CD4-positive, alpha-beta T cell (primary cell): ENCODE measurements at regions not wholly inside any gene's neighbourhood (a gene's known extent, or its start where the extent isn't known, plus 50 kb on each side); places are given as distances from the start of the nearest gene placed in this dataset.

Experiments used
- ATAC-seq: fragments of 200-7000 bp; cut with Tn5 transposase; one replicate; pipeline ENCODE4 v1.10.0; 2022; ENCODE audit warnings: mild to moderate bottlenecking; ENCODE audit not compliant: poor library complexity
- CTCF ChIA-PET: fragments of 350-600 bp; sonication (Branson Sonifier 250); formaldehyde crosslinking; loops from one replicate; lab custom pipeline; 2021; ENCODE audit warnings: antibody characterized with exemption, inconsistent platforms; lab: Charles Lee
- POLR2A ChIA-PET: fragments of 350-600 bp; sonication (Branson Sonifier 250); formaldehyde crosslinking; loops from one replicate; lab custom pipeline; 2021; ENCODE audit warnings: antibody characterized with exemption, inconsistent platforms; lab: Charles Lee
- DNase-seq, 14 experiments: peaks; one replicate each; pipeline ENCODE4 v3.0.0-alpha.2; 2013 to 2020; ENCODE audit warnings: mixed read lengths in 2 of 14
- H3K27ac ChIP-seq, 2 donors: one replicate each; pipeline versions ENCODE4 v1.5.1 to v1.7.0; 2013; ENCODE audit warnings: low read length in 2 of 2, low read depth in 1 of 2, mild to moderate bottlenecking in 1 of 2
- H3K27me3 ChIP-seq, 2 experiments: 1 replicate in 1 of 2; 2 replicates in 1 of 2; pipeline versions ENCODE4 v1.6.1 to v1.7.0; 2013; ENCODE audit warnings: low read length in 2 of 2, control low read depth in 1 of 2, mild to moderate bottlenecking in 1 of 2, moderate library complexity in 1 of 2; ENCODE audit not compliant: insufficient read depth in 2 of 2, control insufficient read depth in 1 of 2
- H3K36me3 ChIP-seq: one replicate; pipeline ENCODE4 v1.6.1; 2013; ENCODE audit warnings: low read length, control low read depth; ENCODE audit not compliant: insufficient read depth
- H3K4me1 ChIP-seq: one replicate; pipeline ENCODE4 v1.6.1; 2013; ENCODE audit warnings: low read length, control low read depth; ENCODE audit not compliant: insufficient read depth
- H3K4me3 ChIP-seq: one replicate; pipeline ENCODE4 v1.5.1; 2013; ENCODE audit warnings: mild to moderate bottlenecking, low read length, moderate library complexity
- H3K9me3 ChIP-seq, 2 experiments: 1 replicate in 1 of 2; 2 replicates in 1 of 2; pipeline versions ENCODE4 v1.6.1 to v1.7.0; 2013; ENCODE audit warnings: low read length in 2 of 2, mild to moderate bottlenecking in 2 of 2, control low read depth in 1 of 2, moderate library complexity in 1 of 2; ENCODE audit not compliant: control insufficient read depth in 1 of 2, insufficient read depth in 1 of 2
- H3K27ac Mint-ChIP-seq: one replicate; pipeline ENCODE4 v1.8.0; 2020; ENCODE audit warnings: mixed read lengths
- H3K27me3 Mint-ChIP-seq: one replicate; pipeline ENCODE4 v1.8.0; 2021; ENCODE audit warnings: mixed read lengths
- H3K36me3 Mint-ChIP-seq: one replicate; pipeline ENCODE4 v1.8.0; 2021; ENCODE audit warnings: low read depth, mixed read lengths
- H3K4me1 Mint-ChIP-seq: one replicate; pipeline ENCODE4 v1.8.0; 2021; ENCODE audit warnings: low read depth, mixed read lengths
- H3K4me3 Mint-ChIP-seq: one replicate; pipeline ENCODE4 v1.8.0; 2020; ENCODE audit warnings: mild to moderate bottlenecking, mixed read lengths
- H3K9me3 Mint-ChIP-seq: one replicate; pipeline ENCODE4 v1.8.0; 2020; ENCODE audit warnings: mixed read lengths
- CTCF ChIP-seq: fragments of 200-600 bp; IDR thresholded peaks from one replicate; pipeline ENCODE4 v1.8.0; 2022; ENCODE audit warnings: antibody characterized with exemption, mild to moderate bottlenecking
- intact Hi-C, 2 experiments: fragments of 100-400 bp; cut with DNase I in 1 of 2; cut with micrococcal nuclease in 1 of 2; formaldehyde crosslinking; loops; one replicate each; pipeline versions ENCODE4 v1.15.1 to v1.9.0; 2023 to 2025; cut with DNase I, micrococcal nuclease

- Mint-ChIP-seq H3K27me3 (no peaks in the 10 kb centered on the region), H3K9me3 (peaks cover 2% of the 10 kb centered on the region), H3K27ac (no peak overlapping the region), H3K36me3 (no peaks in the 10 kb centered on the region), H3K4me3 (no peak overlapping the region), H3K4me1 (no peaks in the 10 kb centered on the region)
- ChIA-PET POLR2A (no interaction called here), CTCF (no interaction called here)
- Histone ChIP-seq H3K27me3 (no peaks in the 10 kb centered on the region), H3K27ac (no peak overlapping the region), H3K9me3 (no peaks in the 10 kb centered on the region), H3K4me3 (no peak overlapping the region), H3K36me3 (no peaks in the 10 kb centered on the region), H3K4me1 (no peaks in the 10 kb centered on the region)
- TF ChIP-seq CTCF, result no peak
- intact Hi-C loops, result no loop called here
- DNase-seq, result no peak
- no peak for ATAC-seq
These were observed 346.6 kb upstream of the SLITRK5 start for GRCh38 chr13:87324558-87324957.

- Mint-ChIP-seq H3K9me3 (peaks cover 3% of the 10 kb centered on the region), H3K36me3 (no peaks in the 10 kb centered on the region), H3K4me1 (no peaks in the 10 kb centered on the region), H3K27ac (no peak overlapping the region), H3K4me3 (no peak overlapping the region), H3K27me3 (no peaks in the 10 kb centered on the region)
- DNase-seq, result no peak
- no peaks in the 10 kb centered on the region for H3K27me3 ChIP-seq
- no peak overlapping the region for H3K4me3 ChIP-seq
- H3K9me3 ChIP-seq, result no peaks in the 10 kb centered on the region
- intact Hi-C loops, result no loop called here
- TF ChIP-seq CTCF, result no peak
- no peak overlapping the region for H3K27ac ChIP-seq
- ChIA-PET CTCF (no interaction called here), POLR2A (no interaction called here)
- no peak for ATAC-seq
- no peaks in the 10 kb centered on the region for H3K4me1 ChIP-seq
- no peaks in the 10 kb centered on the region for H3K36me3 ChIP-seq
These were observed 340.0 kb upstream of the SLITRK5 start for GRCh38 chr13:87331178-87331577.

GRCh38 chr13:87333599-87333998 lies 337.6 kb upstream of the SLITRK5 start:
- DNase-seq (no peak), ATAC-seq (no peak)
- no peaks in the 10 kb centered on the region for H3K27me3 Mint-ChIP-seq
- Histone ChIP-seq H3K27ac (no peak overlapping the region), H3K36me3 (no peaks in the 10 kb centered on the region), H3K4me1 (no peaks in the 10 kb centered on the region), H3K9me3 (no peaks in the 10 kb centered on the region), H3K27me3 (no peaks in the 10 kb centered on the region), H3K4me3 (no peak overlapping the region)
- H3K36me3 Mint-ChIP-seq, result no peaks in the 10 kb centered on the region
- intact Hi-C loops, result no loop called here
- H3K4me3 Mint-ChIP-seq, result no peak overlapping the region
- no peak for TF ChIP-seq CTCF
- H3K4me1 Mint-ChIP-seq, result no peaks in the 10 kb centered on the region
- CTCF ChIA-PET, result no interaction called here
- peaks cover 3% of the 10 kb centered on the region for H3K9me3 Mint-ChIP-seq
- no peak overlapping the region for H3K27ac Mint-ChIP-seq
- POLR2A ChIA-PET, result no interaction called here
